Osteocyte (in vitro differentiated cells): ENCODE measurements at regions not wholly inside any gene's neighbourhood (a gene's known extent, or its start where the extent isn't known, plus 50 kb on each side); places are given as distances from the start of the nearest gene placed in this dataset.

ENCODE experiments used
- DNase-seq: peaks from one replicate; pipeline ENCODE4 v3.0.0; 2021; ENCODE audit warnings: mixed read lengths; ENCODE audit not compliant: unreplicated experiment; ENCODE audit errors: extremely low spot score
- H3K27ac Mint-ChIP-seq: one replicate; pipeline ENCODE4 v1.8.0; 2021; ENCODE audit warnings: mild to moderate bottlenecking, mixed read lengths; ENCODE audit not compliant: unreplicated experiment
- H3K27me3 Mint-ChIP-seq: one replicate; pipeline ENCODE4 v1.8.0; 2021; ENCODE audit warnings: mixed read lengths; ENCODE audit not compliant: unreplicated experiment
- H3K36me3 Mint-ChIP-seq: one replicate; pipeline ENCODE4 v1.8.0; 2021; ENCODE audit warnings: mixed read lengths; ENCODE audit not compliant: unreplicated experiment
- H3K4me1 Mint-ChIP-seq: one replicate; pipeline ENCODE4 v1.8.0; 2021; ENCODE audit warnings: mixed read lengths; ENCODE audit not compliant: unreplicated experiment
- H3K4me3 Mint-ChIP-seq: one replicate; pipeline ENCODE4 v1.8.0; 2021; ENCODE audit warnings: mild to moderate bottlenecking, moderate library complexity, mixed read lengths; ENCODE audit not compliant: unreplicated experiment
- H3K9me3 Mint-ChIP-seq: one replicate; pipeline ENCODE4 v1.8.0; 2021; ENCODE audit warnings: mixed read lengths; ENCODE audit not compliant: unreplicated experiment
- TF ChIP-seq, protein P1 (sequence below): fragments of 200-600 bp; sonication (generic); IDR thresholded peaks from 2 replicates; pipeline ENCODE4 v1.5.0; 2021; ENCODE audit warnings: antibody characterized with exemption, mild to moderate bottlenecking, moderate library complexity

DNA sequence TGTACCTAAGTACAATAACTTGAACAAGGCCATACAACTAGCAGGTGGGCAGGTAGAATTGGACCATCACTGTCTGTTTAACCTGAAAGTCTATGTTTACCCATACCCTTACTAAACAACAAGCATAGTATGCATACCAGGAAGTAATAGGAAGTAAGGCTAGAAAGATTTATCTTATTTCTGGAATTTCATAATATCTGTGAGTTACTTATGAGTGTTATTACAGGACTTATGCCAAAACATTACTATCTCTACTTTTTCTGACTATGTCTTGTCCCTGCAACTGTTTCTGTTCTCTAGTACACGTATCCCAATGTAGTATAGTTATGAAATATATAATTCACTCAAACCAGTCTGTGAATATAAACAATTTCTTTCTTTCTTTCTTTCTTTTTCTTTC is 1400.8 kb upstream of the TENM4 start:
- TF ChIP-seq, protein P1, sequence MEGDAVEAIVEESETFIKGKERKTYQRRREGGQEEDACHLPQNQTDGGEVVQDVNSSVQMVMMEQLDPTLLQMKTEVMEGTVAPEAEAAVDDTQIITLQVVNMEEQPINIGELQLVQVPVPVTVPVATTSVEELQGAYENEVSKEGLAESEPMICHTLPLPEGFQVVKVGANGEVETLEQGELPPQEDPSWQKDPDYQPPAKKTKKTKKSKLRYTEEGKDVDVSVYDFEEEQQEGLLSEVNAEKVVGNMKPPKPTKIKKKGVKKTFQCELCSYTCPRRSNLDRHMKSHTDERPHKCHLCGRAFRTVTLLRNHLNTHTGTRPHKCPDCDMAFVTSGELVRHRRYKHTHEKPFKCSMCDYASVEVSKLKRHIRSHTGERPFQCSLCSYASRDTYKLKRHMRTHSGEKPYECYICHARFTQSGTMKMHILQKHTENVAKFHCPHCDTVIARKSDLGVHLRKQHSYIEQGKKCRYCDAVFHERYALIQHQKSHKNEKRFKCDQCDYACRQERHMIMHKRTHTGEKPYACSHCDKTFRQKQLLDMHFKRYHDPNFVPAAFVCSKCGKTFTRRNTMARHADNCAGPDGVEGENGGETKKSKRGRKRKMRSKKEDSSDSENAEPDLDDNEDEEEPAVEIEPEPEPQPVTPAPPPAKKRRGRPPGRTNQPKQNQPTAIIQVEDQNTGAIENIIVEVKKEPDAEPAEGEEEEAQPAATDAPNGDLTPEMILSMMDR = no peak
- H3K4me3 Mint-ChIP-seq = no peak overlapping the region
- no peak overlapping the region for H3K27ac Mint-ChIP-seq
- H3K36me3 Mint-ChIP-seq = no peaks in the 10 kb centered on the region
- H3K27me3 Mint-ChIP-seq = no peaks in the 10 kb centered on the region
- no peak for DNase-seq
- no peaks in the 10 kb centered on the region for H3K4me1 Mint-ChIP-seq
- no peaks in the 10 kb centered on the region for H3K9me3 Mint-ChIP-seq

DNA sequence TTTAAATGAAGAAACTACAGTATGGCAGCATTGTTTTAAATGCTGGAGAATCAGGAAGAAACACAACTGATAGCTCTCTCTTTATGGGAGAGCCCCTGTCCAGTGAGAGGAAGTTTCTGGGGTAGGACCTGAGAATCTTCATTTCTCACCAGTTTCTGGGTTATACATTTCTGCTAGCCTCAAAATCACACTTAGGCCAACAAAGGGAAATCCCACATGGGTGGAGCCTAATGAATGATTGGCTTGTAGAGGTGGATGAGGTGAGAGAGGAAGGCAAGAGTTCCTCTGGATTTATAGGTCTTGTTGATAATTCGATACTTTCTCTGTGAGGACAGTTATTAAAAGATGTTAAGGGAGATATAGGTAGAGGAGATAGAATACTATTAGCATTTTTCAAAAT is 1397.3 kb upstream of the TENM4 start:
- no peak overlapping the region for H3K4me3 Mint-ChIP-seq
- H3K27ac Mint-ChIP-seq = no peak overlapping the region
- H3K9me3 Mint-ChIP-seq = no peaks in the 10 kb centered on the region
- no peaks in the 10 kb centered on the region for H3K27me3 Mint-ChIP-seq
- DNase-seq = no peak
- no peaks in the 10 kb centered on the region for H3K4me1 Mint-ChIP-seq
- H3K36me3 Mint-ChIP-seq = no peaks in the 10 kb centered on the region
- TF ChIP-seq, protein P1 = no peak

DNA sequence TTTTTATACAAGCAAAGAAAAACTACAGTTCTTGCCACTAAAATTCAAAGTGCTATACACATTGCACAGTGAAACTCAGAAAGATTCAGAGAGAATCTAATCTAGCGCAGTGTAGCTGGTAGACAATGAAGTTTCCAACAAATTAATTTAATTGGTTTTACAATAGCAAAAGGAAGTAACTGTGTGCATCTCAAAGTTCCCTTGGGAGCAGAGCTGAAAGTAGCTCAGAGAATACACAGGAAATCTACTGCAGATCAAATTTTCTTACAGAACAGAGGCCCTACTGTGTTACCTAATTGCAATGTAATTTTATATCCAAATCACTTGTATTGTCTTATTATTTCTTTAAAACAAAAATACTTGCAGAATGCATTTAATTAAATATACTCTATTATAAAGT is 1396.2 kb upstream of the TENM4 start:
- no peaks in the 10 kb centered on the region for H3K27me3 Mint-ChIP-seq
- DNase-seq = no peak
- no peaks in the 10 kb centered on the region for H3K9me3 Mint-ChIP-seq
- TF ChIP-seq, protein P1 = no peak
- H3K36me3 Mint-ChIP-seq = no peaks in the 10 kb centered on the region
- H3K4me3 Mint-ChIP-seq = no peak overlapping the region
- no peak overlapping the region for H3K27ac Mint-ChIP-seq
- H3K4me1 Mint-ChIP-seq = no peaks in the 10 kb centered on the region

DNA sequence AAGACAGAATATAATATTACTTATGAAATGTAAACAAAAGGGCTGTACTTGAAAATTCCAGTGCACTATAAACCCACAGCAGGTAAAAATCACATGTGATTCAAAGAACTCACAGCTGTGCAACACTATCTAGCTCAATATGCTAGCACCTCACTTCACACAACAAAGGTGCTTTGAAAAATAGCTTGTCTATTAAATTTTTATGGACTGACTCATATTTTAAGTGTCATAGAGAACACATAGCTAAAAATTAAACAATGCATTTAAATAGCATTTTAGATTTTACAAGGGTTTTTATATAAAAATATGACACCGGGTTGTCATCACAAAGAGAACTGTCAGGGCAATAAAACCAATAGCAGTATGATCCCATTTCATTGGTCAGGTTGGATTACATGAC is 1390.5 kb upstream of the TENM4 start:
- DNase-seq = no peak
- H3K27ac Mint-ChIP-seq = no peak overlapping the region
- H3K27me3 Mint-ChIP-seq = no peaks in the 10 kb centered on the region
- TF ChIP-seq, protein P1 = no peak
- no peaks in the 10 kb centered on the region for H3K36me3 Mint-ChIP-seq
- H3K9me3 Mint-ChIP-seq = no peaks in the 10 kb centered on the region
- no peak overlapping the region for H3K4me3 Mint-ChIP-seq
- H3K4me1 Mint-ChIP-seq = no peaks in the 10 kb centered on the region

DNA sequence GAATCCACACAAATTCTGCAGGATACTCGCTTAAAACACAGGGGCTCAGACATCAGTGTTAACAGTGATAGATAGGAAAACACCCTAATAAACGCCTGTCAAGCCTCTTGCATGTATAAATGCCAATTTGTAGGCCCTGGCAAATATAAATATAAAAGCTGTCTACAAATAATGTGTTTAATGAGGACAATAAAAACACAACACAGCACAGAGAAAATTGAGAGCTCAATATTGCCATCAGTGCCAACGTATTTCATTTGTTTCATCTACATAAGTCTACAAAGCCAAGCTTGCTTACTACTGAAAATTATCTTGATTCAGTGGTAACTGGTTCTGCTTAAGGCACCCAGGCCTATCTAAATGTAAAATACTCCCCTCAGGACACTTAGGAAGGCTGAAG is 1387.0 kb upstream of the TENM4 start:
- Mint-ChIP-seq H3K36me3 (no peaks in the 10 kb centered on the region), H3K4me1 (no peaks in the 10 kb centered on the region), H3K27me3 (no peaks in the 10 kb centered on the region), H3K4me3 (no peak overlapping the region), H3K9me3 (no peaks in the 10 kb centered on the region), H3K27ac (no peak overlapping the region)
- TF ChIP-seq, protein P1 = no peak
- DNase-seq = no peak
